ENCODE measurements at regions not wholly inside any gene's neighbourhood (a gene's known extent, or its start where the extent isn't known, plus 50 kb on each side); places are given as distances from the start of the nearest gene placed in this dataset.

- TF ChIP-seq CTCF (IDR thresholded peaks at IDR 0.05), result no peak
- no peak for TF ChIP-seq POLR2A (IDR thresholded peaks at IDR 0.05)
Observed at GRCh38 chr4:85106805-85107336, 140.4 kb upstream of the WDFY3 start.
